ENCODE measurements at regions not wholly inside any gene's neighbourhood (a gene's known extent, or its start where the extent isn't known, plus 50 kb on each side); places are given as distances from the start of the nearest gene placed in this dataset.

GRCh38 chr3:40800343-40800742 lies 275.6 kb downstream of the ZNF621 start:
- DNase-seq (ENCODE audit: low read depth in 3 of 3, low spot score in 2 of 3) = no peak

GRCh38 chr3:40801284-40801741 lies 276.6 kb downstream of the ZNF621 start:
- no peak for DNase-seq (ENCODE audit: low read depth in 3 of 3, low spot score in 2 of 3)

GRCh38 chr3:40803311-40803710 lies 278.6 kb downstream of the ZNF621 start:
- no peak for DNase-seq (ENCODE audit: low read depth in 3 of 3, low spot score in 2 of 3)

- DNase-seq (ENCODE audit: low read depth in 3 of 3, low spot score in 2 of 3) = no peak
Observed at GRCh38 chr3:40805456-40805855, 280.7 kb downstream of the ZNF621 start.

GRCh38 chr3:40810813-40811212 lies 286.1 kb downstream of the ZNF621 start:
- DNase-seq (ENCODE audit: low read depth in 3 of 3, low spot score in 2 of 3) = no peak

- DNase-seq (ENCODE audit: low read depth in 3 of 3, low spot score in 2 of 3) = no peak
Observed at GRCh38 chr3:40817017-40817416, 292.3 kb downstream of the ZNF621 start.

GRCh38 chr3:40821315-40821714 lies 296.6 kb downstream of the ZNF621 start:
- DNase-seq (ENCODE audit: low read depth in 3 of 3, low spot score in 2 of 3) = no peak

GRCh38 chr3:40827226-40827625 lies 302.5 kb downstream of the ZNF621 start:
- DNase-seq (ENCODE audit: low read depth in 3 of 3, low spot score in 2 of 3) = no peak

- no peak for DNase-seq (ENCODE audit: low read depth in 3 of 3, low spot score in 2 of 3)
Observed at GRCh38 chr3:40827942-40828688, 303.4 kb downstream of the ZNF621 start.

GRCh38 chr3:40828741-40829415 lies 304.1 kb downstream of the ZNF621 start:
- DNase-seq (ENCODE audit: low read depth in 3 of 3, low spot score in 2 of 3) = no peak

GRCh38 chr3:40829876-40830275 lies 305.1 kb downstream of the ZNF621 start:
- DNase-seq (ENCODE audit: low read depth in 3 of 3, low spot score in 2 of 3) = no peak

GRCh38 chr3:40837300-40837699 lies 312.5 kb downstream of the ZNF621 start:
- no peak for DNase-seq (ENCODE audit: low read depth in 3 of 3, low spot score in 2 of 3)

- no peak for DNase-seq (ENCODE audit: low read depth in 3 of 3, low spot score in 2 of 3)
Observed at GRCh38 chr3:40841131-40841530, 316.4 kb downstream of the ZNF621 start.

- DNase-seq (ENCODE audit: low read depth in 3 of 3, low spot score in 2 of 3) = no peak
Observed at GRCh38 chr3:40841570-40842109, 316.9 kb downstream of the ZNF621 start.

GRCh38 chr3:40842714-40843113 lies 318.0 kb downstream of the ZNF621 start:
- DNase-seq (ENCODE audit: low read depth in 3 of 3, low spot score in 2 of 3) = no peak

- DNase-seq (ENCODE audit: low read depth in 3 of 3, low spot score in 2 of 3) = no peak
Observed at GRCh38 chr3:40843208-40843624, 318.5 kb downstream of the ZNF621 start.

GRCh38 chr3:40843851-40844548 lies 319.2 kb downstream of the ZNF621 start:
- DNase-seq (ENCODE audit: low read depth in 3 of 3, low spot score in 2 of 3) = no peak

GRCh38 chr3:40844896-40845295 lies 320.1 kb downstream of the ZNF621 start:
- DNase-seq (ENCODE audit: low read depth in 3 of 3, low spot score in 2 of 3) = no peak

GRCh38 chr3:40845447-40845846 lies 320.7 kb downstream of the ZNF621 start:
- DNase-seq (ENCODE audit: low read depth in 3 of 3, low spot score in 2 of 3) = no peak

- no peak for DNase-seq (ENCODE audit: low read depth in 3 of 3, low spot score in 2 of 3)
Observed at GRCh38 chr3:40845916-40846315, 321.2 kb downstream of the ZNF621 start.

GRCh38 chr3:40846451-40846850 lies 321.7 kb downstream of the ZNF621 start:
- DNase-seq (ENCODE audit: low read depth in 3 of 3, low spot score in 2 of 3) = no peak

Data from right renal cortex interstitium (tissue), 3 donors.